Psoas muscle (tissue), 7 donors: ENCODE measurements at regions not wholly inside any gene's neighbourhood (a gene's known extent, or its start where the extent isn't known, plus 50 kb on each side); places are given as distances from the start of the nearest gene placed in this dataset.
"Not testable (repeated sequence)": the region's sequence is repeated elsewhere in the genome, so short reads cannot be mapped to it uniquely, and the experiment has no call there.

Experiments
- ATAC-seq, 4 donors: fragments of 200-7000 bp; cut with Tn5 transposase; one replicate each; pipeline ENCODE4 v1.9.1; 2020; ENCODE audit warnings: moderate library complexity in 3 of 4, mild to moderate bottlenecking in 2 of 4
- DNase-seq, 2 donors: peaks; one replicate each; pipeline ENCODE4 v3.0.0-alpha.2; 2020
- H3K27ac ChIP-seq: fragments of 200-600 bp; one replicate; pipeline ENCODE4 v1.8.0; 2022
- H3K27me3 ChIP-seq, 3 donors: fragments of 200-600 bp in 1 of 3; one replicate each; pipeline versions ENCODE4 v1.6.1 to v1.8.0; 2013 to 2022; ENCODE audit warnings: low read length in 2 of 3, mild to moderate bottlenecking in 2 of 3, moderate library complexity in 1 of 3; ENCODE audit not compliant: insufficient read depth in 3 of 3
- H3K36me3 ChIP-seq, 2 donors: fragments of 200-600 bp in 1 of 2; one replicate each; pipeline versions ENCODE4 v1.6.1 to v1.8.0; 2013 to 2022; ENCODE audit warnings: low read depth in 1 of 2, mild to moderate bottlenecking in 1 of 2, moderate library complexity in 1 of 2; ENCODE audit not compliant: insufficient read depth in 1 of 2
- H3K4me1 ChIP-seq: fragments of 200-600 bp; one replicate; pipeline ENCODE4 v1.8.0; 2022
- H3K4me3 ChIP-seq: fragments of 200-600 bp; one replicate; pipeline ENCODE4 v1.8.0; 2022; ENCODE audit warnings: mild to moderate bottlenecking
- H3K9me3 ChIP-seq: fragments of 200-600 bp; one replicate; pipeline ENCODE4 v1.8.0; 2022
- CTCF ChIP-seq: fragments of 200-600 bp; IDR thresholded peaks from one replicate; pipeline ENCODE4 v1.8.0; 2022; ENCODE audit warnings: antibody characterized with exemption
- WGBS, 3 donors: extraction: QIAGEN DNeasy Blood & Tissue Kit; methylation state at CpG; one replicate each; pipeline versions ENCODE4 v1.1.6 to v1.1.7; 2013; 5-methylcytosine and 5-hydroxymethylcytosine counted together
- intact Hi-C, 2 donors: fragments of 100-400 bp; cut with DNase I; formaldehyde crosslinking; loops; one replicate each; pipeline versions ENCODE4 v1.11.0 to v1.14.2; 2022
- donor health status: healthy with polysubstance abuse.
- donor health status: DM: no; HTN: no; CAD: no; lungs with moderate emphysema.
- donor health status: Bipolar disorder and iron deficiency.
- donor health status: healthy.
- donor health status: DM: yes; HTN: yes; CAD: no.
- donor health status: DM: no; HTN: no; CAD: no.
- donor health status: DM: yes; HTN: yes; CAD: no.

GRCh38 chr4:3598695-3599227, 66.5 kb upstream of the LRPAP1 start:
- no peaks in the 10 kb centered on the region for H3K9me3 ChIP-seq
- no peaks in the 10 kb centered on the region for H3K4me1 ChIP-seq
- H3K27me3 ChIP-seq, result peaks cover 0 to 14% (median 1%) of the 10 kb centered on the region in 3 donors
- ATAC-seq (no peak), DNase-seq (no peak)
- no peak overlapping the region for H3K4me3 ChIP-seq
- TF ChIP-seq CTCF, result no peak
- intact Hi-C loops, result no loop called here
- WGBS, 3 donors, result 72 to 91% (median 86%) methylated on average over 8 of the region's 8 CpGs
- no peak overlapping the region for H3K27ac ChIP-seq
- no peaks in the 10 kb centered on the region for H3K36me3 ChIP-seq

- H3K4me1 ChIP-seq, H3K27ac ChIP-seq, intact Hi-C loops, H3K9me3 ChIP-seq, ATAC-seq, H3K4me3 ChIP-seq, H3K36me3 ChIP-seq, DNase-seq: not testable (repeated sequence)
- WGBS, 3 donors, result 67 to 71% (median 68%) methylated on average over 12 to 13 of the region's 13 CpGs
- peaks cover 0 to 14% (median 1%) of the 10 kb centered on the region in 3 donors for H3K27me3 ChIP-seq
Measured at GRCh38 chr4:3597896-3598505, 65.8 kb upstream of the LRPAP1 start.

GRCh38 chr4:3596957-3597733, 64.9 kb upstream of the LRPAP1 start:
- intact Hi-C loops, ATAC-seq, H3K9me3 ChIP-seq, DNase-seq, H3K4me1 ChIP-seq, H3K36me3 ChIP-seq, H3K27ac ChIP-seq, H3K27me3 ChIP-seq, H3K4me3 ChIP-seq: not testable (repeated sequence)
- WGBS, 3 donors, result 72 to 77% (median 77%) methylated on average over 19 to 23 of the region's 23 CpGs

- H3K27me3 ChIP-seq, DNase-seq, intact Hi-C loops: not testable (repeated sequence)
Measured at GRCh38 chr4:3595627-3596291, 63.5 kb upstream of the LRPAP1 start.

GRCh38 chr4:3594751-3595150, 62.5 kb upstream of the LRPAP1 start:
- H3K36me3 ChIP-seq, H3K27me3 ChIP-seq, DNase-seq, ATAC-seq, intact Hi-C loops, H3K9me3 ChIP-seq, H3K4me1 ChIP-seq, H3K4me3 ChIP-seq, H3K27ac ChIP-seq: not testable (repeated sequence)
- WGBS, 3 donors, result 59 to 81% (median 70%) methylated on average over 9 of the region's 9 CpGs

More at GRCh38 chr4:3595627-3596291, 63.5 kb upstream of the LRPAP1 start:
- not testable (repeated sequence) for H3K27ac ChIP-seq, ATAC-seq, H3K9me3 ChIP-seq, H3K36me3 ChIP-seq, H3K4me3 ChIP-seq, H3K4me1 ChIP-seq
- 78 to 85% (median 81%) methylated on average over 23 to 25 of the region's 27 CpGs for WGBS, 3 donors

GRCh38 chr4:3589946-3590924, 58.0 kb upstream of the LRPAP1 start:
- ATAC-seq, H3K27ac ChIP-seq, H3K9me3 ChIP-seq, intact Hi-C loops, H3K4me1 ChIP-seq, H3K36me3 ChIP-seq, H3K27me3 ChIP-seq, H3K4me3 ChIP-seq, DNase-seq: not testable (repeated sequence)
- WGBS, 3 donors, result 28 to 45% (median 35%) methylated on average over 18 to 21 of the region's 21 CpGs

- H3K4me1 ChIP-seq, intact Hi-C loops, DNase-seq, H3K4me3 ChIP-seq, H3K9me3 ChIP-seq, H3K36me3 ChIP-seq, ATAC-seq, H3K27me3 ChIP-seq, H3K27ac ChIP-seq: not testable (repeated sequence)
- WGBS, 3 donors, result 85 to 92% (median 90%) methylated on average over 10 of the region's 11 CpGs
Measured at GRCh38 chr4:3589379-3589778, 57.2 kb upstream of the LRPAP1 start.

GRCh38 chr4:3588517-3589194, 56.4 kb upstream of the LRPAP1 start:
- intact Hi-C loops, DNase-seq, H3K36me3 ChIP-seq, H3K27me3 ChIP-seq, H3K4me3 ChIP-seq, H3K4me1 ChIP-seq, H3K9me3 ChIP-seq, ATAC-seq, H3K27ac ChIP-seq: not testable (repeated sequence)
- WGBS, 3 donors, result 35 to 38% (median 37%) methylated on average over 9 of the region's 10 CpGs

GRCh38 chr4:3586596-3586995, 54.4 kb upstream of the LRPAP1 start:
- H3K36me3 ChIP-seq, ATAC-seq, H3K27ac ChIP-seq, H3K9me3 ChIP-seq, H3K27me3 ChIP-seq, intact Hi-C loops, H3K4me1 ChIP-seq, H3K4me3 ChIP-seq, DNase-seq: not testable (repeated sequence)
- 92% methylated on average over 10 of the region's 10 CpGs for WGBS, 3 donors
